ENCODE measurements at regions not wholly inside any gene's neighbourhood (a gene's known extent, or its start where the extent isn't known, plus 50 kb on each side); places are given as distances from the start of the nearest gene placed in this dataset.

DNA sequence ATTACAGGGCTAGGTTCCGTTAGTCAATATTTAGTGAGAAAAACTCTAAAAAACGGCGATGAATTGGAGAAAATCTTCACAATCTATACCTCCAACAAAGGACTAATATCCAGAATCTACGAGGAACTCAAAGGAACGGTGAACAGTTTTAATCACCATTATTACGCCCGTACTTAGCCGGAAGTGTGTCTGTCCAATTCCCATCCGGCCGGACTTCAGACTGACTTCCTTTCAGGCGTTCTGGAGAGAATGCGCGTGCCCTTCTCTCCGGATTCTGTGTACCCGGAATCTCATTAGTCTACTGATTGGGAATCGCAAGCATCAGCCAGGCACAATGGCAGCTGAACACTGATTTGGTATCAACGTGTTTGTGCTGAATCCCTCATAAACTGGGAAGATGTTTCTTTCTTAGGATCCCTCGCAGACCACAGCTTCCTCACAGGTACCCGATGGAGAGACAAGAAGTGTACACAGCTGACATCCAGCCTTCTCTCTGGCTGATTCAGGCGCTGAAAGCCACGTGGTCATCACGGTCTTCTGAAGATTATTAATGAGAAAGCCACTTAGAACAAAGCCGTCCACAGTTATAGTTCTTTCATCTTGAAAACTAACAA lies 239.9 kb downstream of the ZNF516 start:
- Histone ChIP-seq H3K4me1 (ENCODE audit: control insufficient read depth in 1 of 2, insufficient read depth in 2 of 2, low read length in 2 of 2) (no peaks in the 10 kb centered on the region), H3K9ac (ENCODE audit: low read depth in 1 of 2, low read length in 2 of 2) (no peak overlapping the region), H3K9me3 (ENCODE audit: control insufficient read depth in 1 of 2, low read length in 2 of 2) (no peaks in the 10 kb centered on the region), H3K27ac (ENCODE audit: low read depth, low read length) (no peak overlapping the region), H3K4me3 (ENCODE audit: low read depth in 1 of 2, low read length in 2 of 2) (no peak overlapping the region), H3K36me3 (ENCODE audit: control insufficient read depth in 1 of 2, insufficient read depth in 2 of 2, low read length in 2 of 2) (no peaks in the 10 kb centered on the region), H3K27me3 (ENCODE audit: control insufficient read depth in 1 of 2, insufficient read depth in 2 of 2, low read length in 2 of 2) (no peaks in the 10 kb centered on the region)

- no peaks in the 10 kb centered on the region for H3K27me3 ChIP-seq (ENCODE audit: control insufficient read depth in 1 of 2, insufficient read depth in 2 of 2, low read length in 2 of 2)
- no peaks in the 10 kb centered on the region for H3K36me3 ChIP-seq (ENCODE audit: control insufficient read depth in 1 of 2, insufficient read depth in 2 of 2, low read length in 2 of 2)
- H3K27ac ChIP-seq (ENCODE audit: low read depth, low read length): no peak overlapping the region
- no peaks in the 10 kb centered on the region for H3K4me1 ChIP-seq (ENCODE audit: control insufficient read depth in 1 of 2, insufficient read depth in 2 of 2, low read length in 2 of 2)
- no peak overlapping the region for H3K4me3 ChIP-seq (ENCODE audit: low read depth in 1 of 2, low read length in 2 of 2)
- H3K9ac ChIP-seq (ENCODE audit: low read depth in 1 of 2, low read length in 2 of 2): no peak overlapping the region
- no peaks in the 10 kb centered on the region for H3K9me3 ChIP-seq (ENCODE audit: control insufficient read depth in 1 of 2, low read length in 2 of 2)
These were observed 242.2 kb downstream of the ZNF516 start for GRCh38 chr18:76252880-76253279.

DNA sequence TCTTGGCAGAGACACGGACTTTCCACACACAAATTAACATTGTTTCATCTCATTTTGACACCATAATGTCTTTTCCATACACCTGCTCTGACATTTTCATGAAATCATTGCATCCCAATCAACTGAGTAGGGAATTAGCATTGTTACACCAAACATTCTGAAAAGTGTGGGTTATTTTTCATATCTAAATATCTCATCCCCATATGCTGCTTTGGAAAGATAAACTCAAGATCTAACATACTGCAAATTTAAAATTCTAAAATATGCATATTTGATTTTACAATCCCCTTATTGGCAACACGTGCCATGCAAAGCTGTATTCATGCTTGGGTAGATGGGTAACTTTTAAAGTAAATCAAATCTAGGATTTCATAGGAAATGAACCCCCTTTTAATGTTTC lies 242.9 kb downstream of the ZNF516 start:
- Histone ChIP-seq H3K27me3 (ENCODE audit: control insufficient read depth in 1 of 2, insufficient read depth in 2 of 2, low read length in 2 of 2) (no peaks in the 10 kb centered on the region), H3K4me3 (ENCODE audit: low read depth in 1 of 2, low read length in 2 of 2) (no peak overlapping the region), H3K27ac (ENCODE audit: low read depth, low read length) (no peak overlapping the region), H3K9me3 (ENCODE audit: control insufficient read depth in 1 of 2, low read length in 2 of 2) (no peaks in the 10 kb centered on the region), H3K4me1 (ENCODE audit: control insufficient read depth in 1 of 2, insufficient read depth in 2 of 2, low read length in 2 of 2) (no peaks in the 10 kb centered on the region), H3K36me3 (ENCODE audit: control insufficient read depth in 1 of 2, insufficient read depth in 2 of 2, low read length in 2 of 2) (no peaks in the 10 kb centered on the region), H3K9ac (ENCODE audit: low read depth in 1 of 2, low read length in 2 of 2) (no peak overlapping the region)

GRCh38 chr18:76251691-76252090 lies 243.4 kb downstream of the ZNF516 start:
- Histone ChIP-seq H3K4me1 (ENCODE audit: control insufficient read depth in 1 of 2, insufficient read depth in 2 of 2, low read length in 2 of 2) (no peaks in the 10 kb centered on the region), H3K9me3 (ENCODE audit: control insufficient read depth in 1 of 2, low read length in 2 of 2) (no peaks in the 10 kb centered on the region), H3K36me3 (ENCODE audit: control insufficient read depth in 1 of 2, insufficient read depth in 2 of 2, low read length in 2 of 2) (no peaks in the 10 kb centered on the region), H3K27ac (ENCODE audit: low read depth, low read length) (no peak overlapping the region), H3K27me3 (ENCODE audit: control insufficient read depth in 1 of 2, insufficient read depth in 2 of 2, low read length in 2 of 2) (no peaks in the 10 kb centered on the region), H3K4me3 (ENCODE audit: low read depth in 1 of 2, low read length in 2 of 2) (no peak overlapping the region), H3K9ac (ENCODE audit: low read depth in 1 of 2, low read length in 2 of 2) (no peak overlapping the region)

DNA sequence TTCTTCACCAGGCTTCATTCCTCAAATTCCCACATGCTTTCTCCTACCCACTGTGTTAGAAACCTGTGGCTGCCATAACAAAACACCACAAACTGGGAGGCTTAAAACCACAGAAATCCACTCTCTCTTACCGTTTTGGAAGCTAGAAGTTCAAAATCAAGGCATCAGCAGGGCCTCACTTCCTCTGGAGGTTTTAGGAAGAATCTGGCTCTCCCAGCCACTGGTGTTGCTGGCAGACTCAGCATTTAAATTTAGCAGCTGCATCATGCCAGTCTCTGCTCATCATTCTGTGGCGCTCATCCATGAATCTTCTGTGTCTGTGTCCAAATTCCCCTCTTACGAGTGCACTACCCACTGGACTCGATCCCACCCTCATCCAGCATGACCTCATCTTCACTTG lies 248.5 kb downstream of the ZNF516 start:
- Histone ChIP-seq H3K27ac (ENCODE audit: low read depth, low read length) (no peak overlapping the region), H3K9me3 (ENCODE audit: control insufficient read depth in 1 of 2, low read length in 2 of 2) (no peaks in the 10 kb centered on the region), H3K4me3 (ENCODE audit: low read depth in 1 of 2, low read length in 2 of 2) (no peak overlapping the region), H3K9ac (ENCODE audit: low read depth in 1 of 2, low read length in 2 of 2) (no peak overlapping the region), H3K36me3 (ENCODE audit: control insufficient read depth in 1 of 2, insufficient read depth in 2 of 2, low read length in 2 of 2) (no peaks in the 10 kb centered on the region), H3K27me3 (ENCODE audit: control insufficient read depth in 1 of 2, insufficient read depth in 2 of 2, low read length in 2 of 2) (no peaks in the 10 kb centered on the region), H3K4me1 (ENCODE audit: control insufficient read depth in 1 of 2, insufficient read depth in 2 of 2, low read length in 2 of 2) (no peaks in the 10 kb centered on the region)

DNA sequence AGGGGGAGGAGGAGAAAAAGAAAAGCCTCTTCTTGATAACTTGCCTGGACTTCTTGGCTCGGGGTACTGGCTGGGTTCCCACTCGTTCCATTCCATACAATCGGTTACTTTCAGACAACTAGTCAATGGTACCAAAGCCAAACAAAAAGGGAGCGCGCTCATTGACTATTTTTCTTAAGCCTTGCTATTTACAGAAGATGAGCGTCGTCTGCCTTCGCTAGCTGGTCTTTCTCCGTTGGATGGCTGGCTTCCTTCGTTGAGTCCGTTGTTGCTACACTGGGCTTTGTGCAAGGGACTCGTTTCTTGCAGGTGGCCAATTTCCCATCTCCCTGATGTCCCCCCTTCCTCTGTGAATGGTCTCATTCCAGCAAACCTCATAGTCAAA lies 260.4 kb downstream of the ZNF516 start:
- Histone ChIP-seq H3K27ac (ENCODE audit: low read depth, low read length) (no peak overlapping the region), H3K36me3 (ENCODE audit: control insufficient read depth in 1 of 2, insufficient read depth in 2 of 2, low read length in 2 of 2) (no peaks in the 10 kb centered on the region), H3K4me1 (ENCODE audit: control insufficient read depth in 1 of 2, insufficient read depth in 2 of 2, low read length in 2 of 2) (no peaks in the 10 kb centered on the region), H3K9ac (ENCODE audit: low read depth in 1 of 2, low read length in 2 of 2) (no peak overlapping the region), H3K9me3 (ENCODE audit: control insufficient read depth in 1 of 2, low read length in 2 of 2) (no peaks in the 10 kb centered on the region), H3K4me3 (ENCODE audit: low read depth in 1 of 2, low read length in 2 of 2) (no peak overlapping the region), H3K27me3 (ENCODE audit: control insufficient read depth in 1 of 2, insufficient read depth in 2 of 2, low read length in 2 of 2) (no peaks in the 10 kb centered on the region)

DNA sequence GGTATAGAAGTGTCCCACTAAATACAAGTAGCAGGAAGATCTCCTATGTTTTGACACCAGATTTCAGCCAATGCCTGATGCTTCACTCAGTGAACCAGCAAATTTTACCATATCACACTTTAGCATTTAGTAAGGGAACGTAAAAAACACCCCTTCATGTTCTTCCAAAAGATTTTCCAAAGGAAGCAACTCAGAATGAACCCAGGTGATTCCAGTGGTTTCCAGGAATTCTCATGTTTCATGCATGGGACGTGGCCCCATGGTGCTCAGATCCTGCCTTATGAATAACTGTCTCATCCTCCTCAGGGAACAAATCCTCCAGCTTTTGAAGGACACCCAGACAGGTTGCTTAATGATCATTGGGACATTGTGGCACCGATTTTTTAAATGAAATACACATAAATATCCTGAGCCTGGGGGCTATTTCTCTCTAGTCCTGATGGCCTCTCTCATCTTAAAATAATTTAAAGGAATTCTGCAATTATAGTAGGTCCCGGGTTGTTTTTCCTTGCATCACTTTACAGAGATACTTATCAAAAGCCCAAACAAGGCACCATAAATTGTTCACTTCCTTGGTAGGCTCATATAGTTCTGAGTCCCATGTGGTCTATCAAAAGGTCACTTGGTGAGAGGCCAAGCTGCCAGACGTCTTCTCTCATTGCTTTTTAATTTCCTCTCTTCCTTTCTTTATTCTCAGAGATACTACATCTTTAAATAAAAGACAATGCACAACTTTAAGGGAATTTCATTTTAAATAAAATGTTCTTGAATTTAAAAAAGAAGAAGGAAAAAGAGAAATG lies 261.0 kb downstream of the ZNF516 start:
- Histone ChIP-seq H3K9me3 (ENCODE audit: control insufficient read depth in 1 of 2, low read length in 2 of 2) (no peaks in the 10 kb centered on the region), H3K4me1 (ENCODE audit: control insufficient read depth in 1 of 2, insufficient read depth in 2 of 2, low read length in 2 of 2) (no peaks in the 10 kb centered on the region), H3K9ac (ENCODE audit: low read depth in 1 of 2, low read length in 2 of 2) (no peak overlapping the region), H3K27me3 (ENCODE audit: control insufficient read depth in 1 of 2, insufficient read depth in 2 of 2, low read length in 2 of 2) (no peaks in the 10 kb centered on the region), H3K4me3 (ENCODE audit: low read depth in 1 of 2, low read length in 2 of 2) (no peak overlapping the region), H3K36me3 (ENCODE audit: control insufficient read depth in 1 of 2, insufficient read depth in 2 of 2, low read length in 2 of 2) (no peaks in the 10 kb centered on the region), H3K27ac (ENCODE audit: low read depth, low read length) (no peak overlapping the region)

DNA sequence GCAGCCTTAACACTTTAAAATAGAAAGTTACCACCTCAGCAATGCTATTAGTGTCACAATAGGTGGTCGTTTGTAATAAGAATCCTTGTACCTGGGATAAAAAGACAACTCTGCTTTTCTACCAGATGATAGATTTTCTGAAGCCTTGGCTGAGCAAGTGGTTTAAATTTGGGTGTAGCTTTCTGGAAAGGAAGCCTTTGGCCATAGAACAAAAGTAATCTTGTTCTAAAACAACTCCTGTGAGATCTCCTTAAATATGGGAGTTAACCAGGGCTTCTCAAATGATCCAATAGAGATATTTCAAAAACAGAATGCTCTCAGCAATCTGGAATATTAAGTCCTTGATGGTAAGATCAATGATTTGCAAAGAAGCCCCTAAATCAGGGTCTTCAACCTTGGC lies 261.6 kb downstream of the ZNF516 start:
- no peaks in the 10 kb centered on the region for H3K4me1 ChIP-seq (ENCODE audit: control insufficient read depth in 1 of 2, insufficient read depth in 2 of 2, low read length in 2 of 2)
- no peak overlapping the region for H3K27ac ChIP-seq (ENCODE audit: low read depth, low read length)
- no peak overlapping the region for H3K9ac ChIP-seq (ENCODE audit: low read depth in 1 of 2, low read length in 2 of 2)
- H3K9me3 ChIP-seq (ENCODE audit: control insufficient read depth in 1 of 2, low read length in 2 of 2): no peaks in the 10 kb centered on the region
- no peaks in the 10 kb centered on the region for H3K36me3 ChIP-seq (ENCODE audit: control insufficient read depth in 1 of 2, insufficient read depth in 2 of 2, low read length in 2 of 2)
- H3K27me3 ChIP-seq (ENCODE audit: control insufficient read depth in 1 of 2, insufficient read depth in 2 of 2, low read length in 2 of 2): no peaks in the 10 kb centered on the region
- no peak overlapping the region for H3K4me3 ChIP-seq (ENCODE audit: low read depth in 1 of 2, low read length in 2 of 2)

DNA sequence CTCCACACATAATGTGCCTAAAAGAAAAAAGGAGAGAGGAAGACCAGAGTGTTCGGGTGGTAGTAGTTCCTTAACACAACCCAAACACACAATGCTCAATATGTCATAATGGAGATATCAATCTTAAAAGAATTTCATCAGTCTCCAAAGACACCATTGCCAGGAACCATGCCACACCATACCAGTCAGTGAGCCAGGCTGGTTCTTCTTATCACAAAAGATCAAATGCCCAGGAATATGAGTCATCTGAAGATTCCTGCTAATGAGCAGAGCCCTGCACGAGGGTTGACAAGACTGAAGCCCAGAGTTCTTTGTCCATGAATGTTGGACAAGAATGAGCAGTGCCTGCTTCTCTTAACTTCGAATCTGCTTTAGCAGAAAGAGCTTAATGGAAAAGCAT lies 262.3 kb downstream of the ZNF516 start:
- Histone ChIP-seq H3K4me1 (ENCODE audit: control insufficient read depth in 1 of 2, insufficient read depth in 2 of 2, low read length in 2 of 2) (no peaks in the 10 kb centered on the region), H3K4me3 (ENCODE audit: low read depth in 1 of 2, low read length in 2 of 2) (no peak overlapping the region), H3K9ac (ENCODE audit: low read depth in 1 of 2, low read length in 2 of 2) (no peak overlapping the region), H3K27ac (ENCODE audit: low read depth, low read length) (no peak overlapping the region), H3K27me3 (ENCODE audit: control insufficient read depth in 1 of 2, insufficient read depth in 2 of 2, low read length in 2 of 2) (no peaks in the 10 kb centered on the region), H3K9me3 (ENCODE audit: control insufficient read depth in 1 of 2, low read length in 2 of 2) (no peaks in the 10 kb centered on the region), H3K36me3 (ENCODE audit: control insufficient read depth in 1 of 2, insufficient read depth in 2 of 2, low read length in 2 of 2) (no peaks in the 10 kb centered on the region)

GRCh38 chr18:76232010-76232409 lies 263.0 kb downstream of the ZNF516 start:
- Histone ChIP-seq H3K36me3 (ENCODE audit: control insufficient read depth in 1 of 2, insufficient read depth in 2 of 2, low read length in 2 of 2) (no peaks in the 10 kb centered on the region), H3K4me3 (ENCODE audit: low read depth in 1 of 2, low read length in 2 of 2) (no peak overlapping the region), H3K27ac (ENCODE audit: low read depth, low read length) (no peak overlapping the region), H3K27me3 (ENCODE audit: control insufficient read depth in 1 of 2, insufficient read depth in 2 of 2, low read length in 2 of 2) (no peaks in the 10 kb centered on the region), H3K9me3 (ENCODE audit: control insufficient read depth in 1 of 2, low read length in 2 of 2) (no peaks in the 10 kb centered on the region), H3K9ac (ENCODE audit: low read depth in 1 of 2, low read length in 2 of 2) (no peak overlapping the region), H3K4me1 (ENCODE audit: control insufficient read depth in 1 of 2, insufficient read depth in 2 of 2, low read length in 2 of 2) (no peaks in the 10 kb centered on the region)
